Keratinocyte (primary cell): ENCODE measurements at regions not wholly inside any gene's neighbourhood (a gene's known extent, or its start where the extent isn't known, plus 50 kb on each side); places are given as distances from the start of the nearest gene placed in this dataset.

Source experiments
- DNase-seq: peaks from one replicate; pipeline ENCODE4 v3.0.0-alpha.2; 2011; ENCODE audit warnings: low read depth, missing footprints, low spot score
- FAIRE-seq: peaks from 2 replicates; lab custom pipeline; 2011; peaks lifted over from hg19 to GRCh38; lab: Jason Lieb, UNC
- H2AFZ ChIP-seq: 2 replicates; pipeline ENCODE4 v1.6.0; 2012; ENCODE audit warnings: low read length, control low read depth, inconsistent platforms; ENCODE audit not compliant: control insufficient read depth
- H3K27ac ChIP-seq: 2 replicates; pipeline ENCODE4 v1.5.1; 2011; ENCODE audit warnings: low read length; ENCODE audit not compliant: control insufficient read depth, insufficient read depth
- H3K27me3 ChIP-seq: 3 replicates; pipeline ENCODE4 v1.6.0; 2011; ENCODE audit warnings: low read length; ENCODE audit not compliant: control insufficient read depth, insufficient read depth; ENCODE audit errors: extremely low read depth
- H3K36me3 ChIP-seq, 2 experiments: 2 replicates in 1 of 2; 3 replicates in 1 of 2; pipeline ENCODE4 v1.5.1; 2011; ENCODE audit warnings: low read length in 2 of 2, mild to moderate bottlenecking in 1 of 2; ENCODE audit not compliant: control insufficient read depth in 2 of 2, insufficient read depth in 2 of 2; ENCODE audit errors: extremely low read depth in 1 of 2
- H3K4me1 ChIP-seq: 3 replicates; pipeline ENCODE4 v1.5.1; 2011; ENCODE audit warnings: low read length; ENCODE audit not compliant: control insufficient read depth, insufficient read depth; ENCODE audit errors: extremely low read depth
- H3K4me2 ChIP-seq: 3 replicates; pipeline ENCODE4 v1.6.0; 2011; ENCODE audit warnings: low read depth, low read length; ENCODE audit not compliant: control insufficient read depth, insufficient read depth; ENCODE audit errors: extremely low read depth
- H3K4me3 ChIP-seq, 3 experiments: fragments of 200-600 bp in 1 of 3; sonication (generic) in 1 of 3; 2 replicates in 2 of 3; 3 replicates in 1 of 3; pipeline ENCODE4 v1.5.1; 2011 to 2016; ENCODE audit warnings: low read length in 3 of 3, mild to moderate bottlenecking in 3 of 3, control low read depth in 2 of 3, inconsistent platforms in 1 of 3, low read depth in 1 of 3, mixed read lengths in 1 of 3, mixed run types in 1 of 3, moderate library complexity in 1 of 3; ENCODE audit not compliant: control insufficient read depth in 2 of 3, insufficient read depth in 2 of 3; ENCODE audit errors: extremely low read depth in 1 of 3
- H3K79me2 ChIP-seq: 2 replicates; pipeline ENCODE4 v1.6.0; 2012; ENCODE audit warnings: low read length; ENCODE audit not compliant: control insufficient read depth, insufficient read depth
- H3K9ac ChIP-seq: 3 replicates; pipeline ENCODE4 v1.6.0; 2011; ENCODE audit warnings: low read length; ENCODE audit not compliant: control insufficient read depth, insufficient read depth; ENCODE audit errors: extremely low read depth
- H3K9me1 ChIP-seq: 3 replicates; pipeline ENCODE4 v1.6.0; 2011; ENCODE audit warnings: low read length; ENCODE audit not compliant: control insufficient read depth, insufficient read depth; ENCODE audit errors: extremely low read depth
- H3K9me3 ChIP-seq: 2 replicates; pipeline ENCODE4 v1.5.1; 2012; ENCODE audit warnings: low read depth, low read length; ENCODE audit not compliant: control insufficient read depth
- H4K20me1 ChIP-seq: 3 replicates; pipeline ENCODE4 v1.6.0; 2011; ENCODE audit warnings: low read length; ENCODE audit not compliant: control insufficient read depth, insufficient read depth; ENCODE audit errors: extremely low read depth
- EZH2 ChIP-seq: IDR thresholded peaks from one replicate; pipeline ENCODE4 v1.6.1; 2012; ENCODE audit warnings: inconsistent platforms, mild to moderate bottlenecking, low read length, moderate library complexity
- dilution Hi-C: fragments of 300-500 bp; cut with MboI; formaldehyde crosslinking; loops from one replicate; pipeline ENCODE4 v1.7.0; 2020; ENCODE audit warnings: low sequenced_read_pairs; ENCODE audit not compliant: extremely low pct_ligation_motif_present
- TF ChIP-seq, protein P1 (sequence below), 3 experiments: IDR thresholded peaks in 1 of 3; conservative IDR thresholded peaks in 1 of 3; optimal IDR thresholded peaks in 1 of 3; 2 replicates in 2 of 3; 3 replicates in 1 of 3; pipeline versions ENCODE3 to v1.5.1; 2011; ENCODE audit warnings: low read length in 3 of 3, mild to moderate bottlenecking in 3 of 3, moderate library complexity in 2 of 3, control low read depth in 1 of 3, inconsistent platforms in 1 of 3; ENCODE audit not compliant: insufficient read depth in 2 of 3; ENCODE audit errors: extremely low read depth in 1 of 3

DNA sequence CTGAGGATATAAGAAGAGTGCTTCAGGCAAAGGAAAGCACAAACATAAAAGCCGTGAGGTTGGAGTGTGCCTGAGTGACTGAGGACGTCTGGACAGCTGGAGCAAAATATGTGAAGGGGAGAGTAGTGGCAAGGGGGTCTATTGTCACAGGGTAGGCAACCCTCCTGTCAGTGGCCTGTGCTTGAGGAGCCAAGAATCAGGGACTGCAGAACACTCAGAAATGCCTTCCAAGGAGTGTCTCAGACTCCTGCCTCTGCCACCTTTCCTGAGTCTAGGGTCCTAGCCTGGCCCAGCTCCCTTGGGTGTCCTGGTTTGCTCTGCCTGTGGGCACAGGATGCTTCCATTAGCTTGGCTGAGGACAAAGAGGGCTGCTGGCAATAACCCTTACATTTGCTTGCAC, 152.5 kb upstream of the PJA1 start:
- TF ChIP-seq, protein P1, sequence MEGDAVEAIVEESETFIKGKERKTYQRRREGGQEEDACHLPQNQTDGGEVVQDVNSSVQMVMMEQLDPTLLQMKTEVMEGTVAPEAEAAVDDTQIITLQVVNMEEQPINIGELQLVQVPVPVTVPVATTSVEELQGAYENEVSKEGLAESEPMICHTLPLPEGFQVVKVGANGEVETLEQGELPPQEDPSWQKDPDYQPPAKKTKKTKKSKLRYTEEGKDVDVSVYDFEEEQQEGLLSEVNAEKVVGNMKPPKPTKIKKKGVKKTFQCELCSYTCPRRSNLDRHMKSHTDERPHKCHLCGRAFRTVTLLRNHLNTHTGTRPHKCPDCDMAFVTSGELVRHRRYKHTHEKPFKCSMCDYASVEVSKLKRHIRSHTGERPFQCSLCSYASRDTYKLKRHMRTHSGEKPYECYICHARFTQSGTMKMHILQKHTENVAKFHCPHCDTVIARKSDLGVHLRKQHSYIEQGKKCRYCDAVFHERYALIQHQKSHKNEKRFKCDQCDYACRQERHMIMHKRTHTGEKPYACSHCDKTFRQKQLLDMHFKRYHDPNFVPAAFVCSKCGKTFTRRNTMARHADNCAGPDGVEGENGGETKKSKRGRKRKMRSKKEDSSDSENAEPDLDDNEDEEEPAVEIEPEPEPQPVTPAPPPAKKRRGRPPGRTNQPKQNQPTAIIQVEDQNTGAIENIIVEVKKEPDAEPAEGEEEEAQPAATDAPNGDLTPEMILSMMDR (optimal IDR thresholded peaks at IDR 0.05 in 1 of 3, IDR thresholded peaks at IDR 0.05 in 1 of 3, conservative IDR thresholded peaks at IDR 0.05 in 1 of 3; ENCODE audit: extremely low read depth in 1 of 3, insufficient read depth in 2 of 3, low read length in 3 of 3) = no peak
- TF ChIP-seq EZH2 = no peak
- H3K4me2 ChIP-seq = no peak overlapping the region
- no peak overlapping the region for H3K27ac ChIP-seq
- DNase-seq (no peak), FAIRE-seq (no peak)
- no peak overlapping the region for H2AFZ ChIP-seq
- H4K20me1 ChIP-seq = no peaks in the 10 kb centered on the region
- H3K9ac ChIP-seq = no peak overlapping the region
- no peaks in the 10 kb centered on the region for H3K27me3 ChIP-seq
- no peaks in the 10 kb centered on the region for H3K9me3 ChIP-seq
- dilution Hi-C loops = no loop called here
- H3K4me1 ChIP-seq = peaks cover 11% of the 10 kb centered on the region
- no peak overlapping the region for H3K4me3 ChIP-seq
- H3K36me3 ChIP-seq = no peaks in the 10 kb centered on the region
- no peaks in the 10 kb centered on the region for H3K9me1 ChIP-seq
- H3K79me2 ChIP-seq = no peaks in the 10 kb centered on the region

DNA sequence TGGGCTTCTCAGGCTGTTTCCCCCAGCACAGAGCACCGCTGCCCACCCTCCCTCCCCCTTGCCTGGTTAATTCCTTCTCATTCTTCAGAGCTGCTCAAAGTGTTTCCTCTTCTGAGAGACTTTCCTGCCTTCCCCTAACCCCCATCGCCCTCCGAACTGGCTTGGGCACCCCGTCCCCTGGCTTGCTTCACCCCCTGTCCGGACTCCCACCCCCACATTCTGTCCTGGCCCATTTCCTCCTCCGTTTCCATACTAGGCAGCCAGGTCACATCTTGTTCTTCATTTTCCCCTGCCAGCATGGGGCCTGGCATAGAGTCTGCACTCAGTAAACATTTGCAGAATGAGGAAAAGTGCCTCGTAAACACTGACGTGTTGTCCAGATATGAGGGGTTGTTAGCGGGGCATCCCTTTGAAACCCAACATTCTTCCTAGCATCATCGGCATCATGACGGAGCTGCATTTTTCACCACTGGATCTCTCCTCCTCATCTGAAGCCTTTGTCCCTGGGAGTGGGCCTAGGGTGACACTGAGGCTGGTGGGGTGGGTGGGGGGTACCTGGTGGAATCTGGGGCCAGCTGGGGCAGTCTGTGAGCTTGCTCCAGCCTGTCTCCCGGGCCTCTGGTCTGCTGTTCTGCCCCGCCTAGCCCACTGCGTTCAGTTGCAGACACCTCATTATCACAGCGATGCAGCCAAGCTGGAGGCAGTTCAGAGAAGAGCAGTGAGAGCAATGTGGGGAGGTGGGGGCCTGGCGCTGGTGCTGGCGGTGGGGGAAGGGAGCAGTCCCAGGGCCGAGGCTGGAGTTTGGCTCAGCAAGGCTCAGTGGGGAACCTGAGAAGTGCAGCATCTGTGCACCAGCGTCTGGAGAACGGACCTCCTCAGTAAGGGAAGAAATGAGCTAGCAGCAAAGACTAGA, 149.4 kb upstream of the PJA1 start:
- no peaks in the 10 kb centered on the region for H3K36me3 ChIP-seq
- H3K9me1 ChIP-seq = no peaks in the 10 kb centered on the region
- H3K79me2 ChIP-seq = no peaks in the 10 kb centered on the region
- TF ChIP-seq, protein P1 (optimal IDR thresholded peaks at IDR 0.05 in 1 of 3, IDR thresholded peaks at IDR 0.05 in 1 of 3, conservative IDR thresholded peaks at IDR 0.05 in 1 of 3; ENCODE audit: extremely low read depth in 1 of 3, insufficient read depth in 2 of 3, low read length in 3 of 3) = no peak
- TF ChIP-seq EZH2 = no peak
- no peak overlapping the region for H3K4me3 ChIP-seq
- DNase-seq (no peak), FAIRE-seq (no peak)
- no peak overlapping the region for H2AFZ ChIP-seq
- H3K27ac ChIP-seq = no peak overlapping the region
- H3K9ac ChIP-seq = no peak overlapping the region
- no peak overlapping the region for H3K4me2 ChIP-seq
- H3K9me3 ChIP-seq = no peaks in the 10 kb centered on the region
- peaks cover 5% of the 10 kb centered on the region for H3K27me3 ChIP-seq
- dilution Hi-C loops = no loop called here
- H3K4me1 ChIP-seq = peaks cover 7% of the 10 kb centered on the region
- no peaks in the 10 kb centered on the region for H4K20me1 ChIP-seq
